ENCODE measurements at regions not wholly inside any gene's neighbourhood (a gene's known extent, or its start where the extent isn't known, plus 50 kb on each side); places are given as distances from the start of the nearest gene placed in this dataset.

DNA sequence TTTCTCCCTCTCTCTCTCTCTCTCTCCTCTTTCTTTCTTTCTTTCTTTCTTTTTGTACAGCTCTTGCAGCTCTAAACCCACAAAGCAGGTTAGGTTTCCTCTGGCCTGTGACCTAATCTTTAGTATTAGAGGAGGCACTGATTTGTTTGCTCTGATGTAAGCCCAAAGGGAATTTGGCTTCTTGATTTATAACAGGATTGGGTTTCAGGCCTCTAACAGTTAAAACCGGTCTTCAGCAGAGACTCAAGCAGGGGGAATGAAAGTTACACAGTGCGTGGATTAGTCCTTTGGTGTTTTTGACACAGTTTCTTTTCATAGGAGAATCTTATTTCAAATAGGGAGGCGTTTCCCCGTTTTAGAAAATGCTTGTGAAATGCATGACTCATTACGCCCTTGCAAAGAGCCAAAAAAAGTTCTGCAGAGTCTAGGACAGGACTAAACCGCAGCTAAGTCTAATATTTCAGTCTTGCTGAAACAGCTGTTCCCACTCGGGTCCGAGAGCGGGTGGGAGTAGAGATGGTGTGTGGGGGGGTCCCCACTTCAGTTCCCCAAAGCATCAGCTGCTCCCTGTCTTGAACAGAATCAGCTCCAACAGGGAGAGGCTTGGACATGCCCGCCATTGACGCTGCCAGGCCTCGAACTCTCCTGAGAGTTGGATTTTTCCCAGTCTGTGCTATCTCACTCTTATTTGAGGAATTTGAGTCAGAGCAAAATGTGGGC is 296.5 kb upstream of the PITRM1 start:
- H3K9me3 ChIP-seq (ENCODE audit: control insufficient read depth in 2 of 2, low read length in 2 of 2), result no peaks in the 10 kb centered on the region
- ATAC-seq (ENCODE audit: low read depth in 2 of 2) (peak; percentile 21 to 24), DNase-seq (no peak)
- H3K36me3 ChIP-seq (ENCODE audit: control insufficient read depth, insufficient read depth, low read length), result no peaks in the 10 kb centered on the region
- peak overlapping the region; percentile 20 for H3K27ac ChIP-seq (ENCODE audit: insufficient read depth, low read length, poor library complexity, severe bottlenecking)
- H3K27me3 Mint-ChIP-seq, result no peaks in the 10 kb centered on the region
- peak overlapping the region; percentile 13 for H3K4me3 ChIP-seq (ENCODE audit: low read depth, low read length)
- peaks cover 34% of the 10 kb centered on the region for H3K4me1 ChIP-seq (ENCODE audit: control insufficient read depth, insufficient read depth, low read length, poor library complexity, severe bottlenecking)
- peaks cover 0 to 1% (median 0%) of the 10 kb centered on the region in 7 donors for H3K9me3 Mint-ChIP-seq
- no peaks in the 10 kb centered on the region for H3K27me3 ChIP-seq (ENCODE audit: control insufficient read depth, insufficient read depth, low read length)
- H3K4me3 Mint-ChIP-seq, result peak overlapping the region in 2 of 4 donors; percentile 53 to 74
- H3K36me3 Mint-ChIP-seq, result no peaks in the 10 kb centered on the region
- H3K4me1 Mint-ChIP-seq, result peaks cover 22 to 48% (median 28%) of the 10 kb centered on the region in 4 donors
- H3K27ac Mint-ChIP-seq, result peak overlapping the region; percentile 36 to 76 (median 59)

- DNase-seq, result no peak
- Histone ChIP-seq H3K4me3 (ENCODE audit: low read depth, low read length) (peak overlapping the region; percentile 30), H3K27ac (ENCODE audit: insufficient read depth, low read length, poor library complexity, severe bottlenecking) (no peak overlapping the region), H3K36me3 (ENCODE audit: control insufficient read depth, insufficient read depth, low read length) (no peaks in the 10 kb centered on the region), H3K27me3 (ENCODE audit: control insufficient read depth, insufficient read depth, low read length) (no peaks in the 10 kb centered on the region), H3K9me3 (ENCODE audit: control insufficient read depth in 2 of 2, low read length in 2 of 2) (no peaks in the 10 kb centered on the region), H3K4me1 (ENCODE audit: control insufficient read depth, insufficient read depth, low read length, poor library complexity, severe bottlenecking) (peaks cover 20% of the 10 kb centered on the region)
- H3K27me3 Mint-ChIP-seq, result no peaks in the 10 kb centered on the region
- H3K4me3 Mint-ChIP-seq, result peak overlapping the region in 3 of 4 donors; percentile 5 to 74 (median 67)
- H3K9me3 Mint-ChIP-seq, result peaks cover 0 to 1% (median 0%) of the 10 kb centered on the region in 7 donors
- no peak for ATAC-seq (ENCODE audit: low read depth in 2 of 2)
- H3K27ac Mint-ChIP-seq, result peak overlapping the region in 1 of 3 donors; percentile 14
- H3K36me3 Mint-ChIP-seq, result no peaks in the 10 kb centered on the region
- H3K4me1 Mint-ChIP-seq, result peaks cover 14 to 34% (median 21%) of the 10 kb centered on the region in 4 donors
These were observed 294.7 kb upstream of the PITRM1 start for GRCh38 chr10:3467052-3467951.

GRCh38 chr10:3465406-3465891 is 292.9 kb upstream of the PITRM1 start:
- no peaks in the 10 kb centered on the region for H3K36me3 Mint-ChIP-seq
- Histone ChIP-seq H3K27ac (ENCODE audit: insufficient read depth, low read length, poor library complexity, severe bottlenecking) (no peak overlapping the region), H3K27me3 (ENCODE audit: control insufficient read depth, insufficient read depth, low read length) (no peaks in the 10 kb centered on the region), H3K9me3 (ENCODE audit: control insufficient read depth in 2 of 2, low read length in 2 of 2) (no peaks in the 10 kb centered on the region), H3K4me1 (ENCODE audit: control insufficient read depth, insufficient read depth, low read length, poor library complexity, severe bottlenecking) (peaks cover 15% of the 10 kb centered on the region), H3K4me3 (ENCODE audit: low read depth, low read length) (no peak overlapping the region), H3K36me3 (ENCODE audit: control insufficient read depth, insufficient read depth, low read length) (no peaks in the 10 kb centered on the region)
- H3K9me3 Mint-ChIP-seq, result peaks cover 0 to 1% (median 0%) of the 10 kb centered on the region in 7 donors
- H3K4me3 Mint-ChIP-seq, result no peak overlapping the region
- H3K27ac Mint-ChIP-seq, result no peak overlapping the region
- peaks cover 7 to 24% (median 16%) of the 10 kb centered on the region in 4 donors for H3K4me1 Mint-ChIP-seq
- no peak for DNase-seq
- no peak for ATAC-seq (ENCODE audit: low read depth in 2 of 2)
- no peaks in the 10 kb centered on the region for H3K27me3 Mint-ChIP-seq

DNA sequence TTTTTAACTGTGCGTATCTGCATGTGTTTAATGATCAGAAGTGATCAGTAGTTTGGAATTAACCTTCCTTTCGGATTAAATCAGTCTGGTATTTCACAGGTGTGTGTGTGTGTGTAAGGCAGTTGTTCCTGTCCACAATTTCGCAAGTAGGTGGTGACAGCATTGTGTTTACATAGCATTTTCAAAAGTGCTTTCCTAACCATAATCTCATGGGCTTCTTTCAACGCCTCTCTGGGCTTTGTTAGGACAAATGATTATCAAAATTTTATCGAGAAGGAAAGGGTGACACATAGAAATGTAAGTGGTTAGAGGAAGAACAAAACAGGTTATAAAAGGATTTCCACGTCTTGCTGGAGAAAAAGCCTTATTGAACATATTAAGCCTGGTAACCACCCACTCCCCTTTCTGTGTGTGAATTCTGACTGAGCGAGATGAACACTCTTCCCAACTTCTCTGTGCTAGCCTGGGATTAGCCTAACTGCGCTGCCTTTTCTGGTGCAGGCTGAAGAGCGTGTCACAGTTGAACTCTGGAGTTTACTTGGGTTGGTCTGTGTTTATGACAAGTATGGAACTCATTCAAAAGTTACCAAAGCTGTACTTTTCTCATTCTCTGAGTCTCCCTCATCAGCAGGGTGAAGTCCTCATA is 292.3 kb upstream of the PITRM1 start:
- DNase-seq (no peak), ATAC-seq (ENCODE audit: low read depth in 2 of 2) (no peak)
- Mint-ChIP-seq H3K4me3 (no peak overlapping the region), H3K27ac (no peak overlapping the region), H3K4me1 (peaks cover 7 to 24% (median 16%) of the 10 kb centered on the region in 4 donors), H3K27me3 (no peaks in the 10 kb centered on the region), H3K36me3 (no peaks in the 10 kb centered on the region), H3K9me3 (peaks cover 0 to 1% (median 0%) of the 10 kb centered on the region in 7 donors)
- Histone ChIP-seq H3K4me3 (ENCODE audit: low read depth, low read length) (no peak overlapping the region), H3K4me1 (ENCODE audit: control insufficient read depth, insufficient read depth, low read length, poor library complexity, severe bottlenecking) (peaks cover 15% of the 10 kb centered on the region), H3K27me3 (ENCODE audit: control insufficient read depth, insufficient read depth, low read length) (no peaks in the 10 kb centered on the region), H3K36me3 (ENCODE audit: control insufficient read depth, insufficient read depth, low read length) (no peaks in the 10 kb centered on the region), H3K27ac (ENCODE audit: insufficient read depth, low read length, poor library complexity, severe bottlenecking) (no peak overlapping the region), H3K9me3 (ENCODE audit: control insufficient read depth in 2 of 2, low read length in 2 of 2) (no peaks in the 10 kb centered on the region)

DNA sequence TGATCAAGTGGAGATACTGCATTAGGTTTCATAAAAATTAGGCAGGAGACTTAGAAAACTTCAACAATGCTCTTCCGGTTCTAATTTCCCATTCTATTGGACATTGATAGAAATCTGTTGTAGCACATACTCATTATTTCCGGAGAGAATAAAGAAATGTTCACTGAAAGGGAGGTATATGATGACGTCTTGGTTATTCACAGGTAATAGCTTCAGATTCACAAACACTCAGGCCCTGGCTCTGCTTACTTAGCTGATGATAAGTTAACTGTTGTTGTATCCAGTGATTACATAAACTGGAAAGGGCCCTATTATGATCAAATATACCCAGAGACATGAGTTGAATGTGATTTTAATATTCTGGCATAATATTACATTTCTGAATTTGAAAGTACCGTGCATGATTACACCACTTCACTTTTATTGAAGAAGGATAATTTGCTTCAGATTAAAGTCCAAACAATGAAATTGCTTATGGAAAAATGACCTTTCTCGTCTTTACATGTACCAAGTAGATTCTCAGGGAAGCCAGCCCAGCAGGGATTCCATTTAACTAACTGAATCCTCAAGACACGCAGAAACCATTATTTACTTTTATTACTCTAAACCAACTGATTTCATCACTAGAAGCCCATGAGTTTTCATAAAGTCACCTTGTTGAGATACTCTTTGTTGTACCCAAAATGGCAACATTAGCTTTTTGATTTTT is 288.0 kb upstream of the PITRM1 start:
- no peak overlapping the region for H3K4me3 Mint-ChIP-seq
- ATAC-seq (ENCODE audit: low read depth in 2 of 2), result no peak

DNA sequence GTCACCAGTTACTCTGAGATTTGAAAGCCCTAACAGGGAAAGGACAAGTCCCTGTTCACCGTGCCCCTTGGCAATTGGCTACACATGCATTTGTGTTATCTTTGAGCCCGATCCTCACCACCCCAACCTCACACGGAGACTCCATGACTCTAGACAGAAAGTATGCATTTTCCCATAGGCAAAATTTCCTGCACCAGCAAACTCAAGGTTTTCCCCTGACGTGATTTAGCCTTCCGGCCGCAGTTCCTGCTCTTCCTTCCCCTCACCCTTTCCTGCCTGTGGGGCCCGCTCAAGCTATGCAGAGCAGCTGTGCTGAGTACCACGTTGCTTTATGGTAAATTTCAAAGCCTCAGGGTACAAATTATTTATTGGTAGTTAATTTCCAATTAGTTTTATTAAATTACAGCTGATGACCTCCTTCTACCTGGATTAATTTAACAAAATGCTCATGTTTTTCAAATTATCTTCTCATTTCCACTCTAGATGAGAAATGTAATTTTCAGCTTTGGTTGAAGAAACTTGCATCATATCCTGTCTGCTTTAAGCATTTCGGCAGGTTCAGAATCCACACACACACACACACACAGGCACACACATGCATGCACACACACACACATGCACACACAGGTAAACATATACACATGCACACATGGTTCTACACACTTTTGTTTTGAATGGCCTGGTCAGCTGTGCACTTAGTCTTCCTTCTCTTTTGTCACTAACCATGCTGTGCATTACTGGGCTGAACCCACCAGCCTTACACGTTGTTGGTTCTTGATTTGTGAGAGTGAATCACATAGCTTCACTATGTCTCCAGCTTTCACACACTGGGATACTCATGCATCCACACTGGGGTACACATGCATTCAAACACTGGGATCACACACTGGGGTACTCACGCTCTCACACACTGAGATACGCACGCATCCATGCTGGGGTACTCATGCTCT is 283.1 kb upstream of the PITRM1 start:
- H3K4me3 Mint-ChIP-seq, result peak overlapping the region in 3 of 4 donors; percentile 47 to 75 (median 53)
- no peaks in the 10 kb centered on the region for H3K9me3 Mint-ChIP-seq
- peak overlapping the region in 2 of 3 donors; percentile 81 to 85 for H3K27ac Mint-ChIP-seq
- H3K27ac ChIP-seq (ENCODE audit: insufficient read depth, low read length, poor library complexity, severe bottlenecking), result peak overlapping the region; percentile 49
- peaks cover 8 to 47% (median 18%) of the 10 kb centered on the region in 4 donors for H3K4me1 Mint-ChIP-seq
- peak overlapping the region; percentile 32 for H3K4me3 ChIP-seq (ENCODE audit: low read depth, low read length)
- H3K36me3 Mint-ChIP-seq, result no peaks in the 10 kb centered on the region
- no peaks in the 10 kb centered on the region for H3K27me3 ChIP-seq (ENCODE audit: control insufficient read depth, insufficient read depth, low read length)
- no peaks in the 10 kb centered on the region for H3K9me3 ChIP-seq (ENCODE audit: control insufficient read depth in 2 of 2, low read length in 2 of 2)
- peak in 1 of 3 donors; percentile 38 for DNase-seq
- H3K4me1 ChIP-seq (ENCODE audit: control insufficient read depth, insufficient read depth, low read length, poor library complexity, severe bottlenecking), result peaks cover 22% of the 10 kb centered on the region
- peaks cover under 1% of the 10 kb centered on the region for H3K27me3 Mint-ChIP-seq
- ATAC-seq (ENCODE audit: low read depth in 2 of 2), result no peak
- H3K36me3 ChIP-seq (ENCODE audit: control insufficient read depth, insufficient read depth, low read length), result no peaks in the 10 kb centered on the region

More for the DNA sequence above, 288.0 kb upstream of the PITRM1 start:
- no peaks in the 10 kb centered on the region for H3K4me1 ChIP-seq (ENCODE audit: control insufficient read depth, insufficient read depth, low read length, poor library complexity, severe bottlenecking)
- DNase-seq, result no peak
- H3K27ac Mint-ChIP-seq, result no peak overlapping the region
- H3K4me3 ChIP-seq (ENCODE audit: low read depth, low read length), result no peak overlapping the region
- no peak overlapping the region for H3K27ac ChIP-seq (ENCODE audit: insufficient read depth, low read length, poor library complexity, severe bottlenecking)
- H3K4me1 Mint-ChIP-seq, result peaks cover 0 to 12% (median 4%) of the 10 kb centered on the region in 4 donors
- no peaks in the 10 kb centered on the region for H3K27me3 ChIP-seq (ENCODE audit: control insufficient read depth, insufficient read depth, low read length)
- no peaks in the 10 kb centered on the region for H3K9me3 Mint-ChIP-seq
- H3K9me3 ChIP-seq (ENCODE audit: control insufficient read depth in 2 of 2, low read length in 2 of 2), result no peaks in the 10 kb centered on the region
- no peaks in the 10 kb centered on the region for H3K36me3 ChIP-seq (ENCODE audit: control insufficient read depth, insufficient read depth, low read length)
- H3K36me3 Mint-ChIP-seq, result no peaks in the 10 kb centered on the region
- no peaks in the 10 kb centered on the region for H3K27me3 Mint-ChIP-seq
